ENCODE measurements at regions not wholly inside any gene's neighbourhood (a gene's known extent, or its start where the extent isn't known, plus 50 kb on each side); places are given as distances from the start of the nearest gene placed in this dataset.

GRCh38 chr20:7673841-7674240 lies 266.4 kb downstream of the HAO1 start:
- in situ Hi-C loops (cut with HindIII; ENCODE audit: extremely low pct_ligation_motif_present, low pct_unique_long_range_greater_than_20kb) = no loop called here
- no peak overlapping the region for H3K9ac ChIP-seq (ENCODE audit: insufficient read depth, low read depth, low read length)
- H3K27me3 ChIP-seq (ENCODE audit: control insufficient read depth in 1 of 2, insufficient read depth in 2 of 2, low read length in 2 of 2) = no peaks in the 10 kb centered on the region
- TF ChIP-seq MED13 (CRISPR knock-in tag; IDR thresholded peaks at IDR 0.05) = no peak
- no peak for TF ChIP-seq SSRP1 (CRISPR knock-in tag; IDR thresholded peaks at IDR 0.05)
- no peak for TF ChIP-seq ZNF691 (CRISPR knock-in tag; IDR thresholded peaks at IDR 0.05; ENCODE audit: borderline replicate concordance, low read depth)
- TF ChIP-seq SNAPC4 (CRISPR knock-in tag; IDR thresholded peaks at IDR 0.05) = no peak
- no peak for TF ChIP-seq JARID2 (CRISPR knock-in tag; IDR thresholded peaks at IDR 0.05; ENCODE audit: insufficient replicate concordance)
- no peak for TF ChIP-seq NFRKB (IDR thresholded peaks at IDR 0.05)
- TF ChIP-seq U2AF2 (IDR thresholded peaks at IDR 0.05; ENCODE audit: low read depth, low read length) = no peak
- no peak for TF ChIP-seq ZNF780A (CRISPR knock-in tag; IDR thresholded peaks at IDR 0.05)
- intact Hi-C loops (cut with micrococcal nuclease; ENCODE audit: unreplicated experiment) = no loop called here
- DNase-seq (ENCODE audit: low spot score) (no peak), FAIRE-seq (no peak), ATAC-seq (no peak)
- ChIA-PET CTCF (ENCODE audit: low intra/inter-chr PET ratio, low total read pairs) (no interaction called here), POLR2A (no interaction called here)
- no TSS peak for BruUV-seq (replicated peaks)
- H4K20me1 ChIP-seq (ENCODE audit: insufficient read depth, low read length) = no peaks in the 10 kb centered on the region
- H3K4me1 ChIP-seq (ENCODE audit: insufficient read depth, low read length) = no peaks in the 10 kb centered on the region
- H3K36me3 ChIP-seq (replicated peaks in 1 of 2; ENCODE audit: control insufficient read depth in 1 of 2, insufficient read depth in 2 of 2, low read length in 2 of 2) = no peaks in the 10 kb centered on the region
- WGBS (ENCODE audit: low lambda C conversion rate) = 51% methylated on average over 2 of the region's 2 CpGs
- H3K79me2 ChIP-seq (ENCODE audit: insufficient read depth, low read length) = no peaks in the 10 kb centered on the region
- no peak overlapping the region for H3K4me3 ChIP-seq (replicated peaks in 1 of 3; ENCODE audit: insufficient read depth in 1 of 3, low read depth in 2 of 3, low read length in 3 of 3)
- no peaks in the 10 kb centered on the region for H3K9me3 ChIP-seq (ENCODE audit: low read length)
- no peak overlapping the region for H2AFZ ChIP-seq (ENCODE audit: low read length)
- no peak overlapping the region for H3K27ac ChIP-seq (ENCODE audit: extremely low read length, insufficient read depth, low read length)
- no peak overlapping the region for H3K4me2 ChIP-seq (ENCODE audit: low read depth, low read length)
